GM12891 (cell line): ENCODE measurements at regions not wholly inside any gene's neighbourhood (a gene's known extent, or its start where the extent isn't known, plus 50 kb on each side); places are given as distances from the start of the nearest gene placed in this dataset.
"Not testable (repeated sequence)": the region's sequence is repeated elsewhere in the genome, so short reads cannot be mapped to it uniquely, and the experiment has no call there.

Experiments
- DNase-seq: peaks from one replicate; pipeline ENCODE4 v3.0.0; 2011; ENCODE audit warnings: low spot score; ENCODE audit not compliant: insufficient read length
- FAIRE-seq: peaks from 2 replicates; lab custom pipeline; 2011; peaks lifted over from hg19 to GRCh38; lab: Jason Lieb, UNC
- PAX5 ChIP-seq: IDR thresholded peaks from 2 replicates; pipeline ENCODE4 v1.6.1; 2011; ENCODE audit warnings: low read length, moderate library complexity, mild to moderate bottlenecking; ENCODE audit not compliant: insufficient read depth, severe bottlenecking
- POLR2A ChIP-seq: IDR thresholded peaks from 2 replicates; pipeline ENCODE4 v1.6.1; 2011; ENCODE audit warnings: low read depth, low read length, control low read depth
- POLR2AphosphoS5 ChIP-seq: IDR thresholded peaks from 2 replicates; pipeline ENCODE4 v1.6.1; 2011; ENCODE audit warnings: low read depth, low read length, control low read depth
- POU2F2 ChIP-seq: IDR thresholded peaks from 2 replicates; pipeline ENCODE4 v1.6.1; 2011; ENCODE audit warnings: low read depth, mild to moderate bottlenecking, control low read depth, low read length, moderate library complexity
- SPI1 ChIP-seq: IDR thresholded peaks from 2 replicates; pipeline ENCODE4 v1.6.1; 2011; ENCODE audit warnings: low read depth, low read length, control low read depth
- TAF1 ChIP-seq: IDR thresholded peaks from 2 replicates; pipeline ENCODE4 v1.6.1; 2011; ENCODE audit warnings: low read depth, low read length, control low read depth

DNA sequence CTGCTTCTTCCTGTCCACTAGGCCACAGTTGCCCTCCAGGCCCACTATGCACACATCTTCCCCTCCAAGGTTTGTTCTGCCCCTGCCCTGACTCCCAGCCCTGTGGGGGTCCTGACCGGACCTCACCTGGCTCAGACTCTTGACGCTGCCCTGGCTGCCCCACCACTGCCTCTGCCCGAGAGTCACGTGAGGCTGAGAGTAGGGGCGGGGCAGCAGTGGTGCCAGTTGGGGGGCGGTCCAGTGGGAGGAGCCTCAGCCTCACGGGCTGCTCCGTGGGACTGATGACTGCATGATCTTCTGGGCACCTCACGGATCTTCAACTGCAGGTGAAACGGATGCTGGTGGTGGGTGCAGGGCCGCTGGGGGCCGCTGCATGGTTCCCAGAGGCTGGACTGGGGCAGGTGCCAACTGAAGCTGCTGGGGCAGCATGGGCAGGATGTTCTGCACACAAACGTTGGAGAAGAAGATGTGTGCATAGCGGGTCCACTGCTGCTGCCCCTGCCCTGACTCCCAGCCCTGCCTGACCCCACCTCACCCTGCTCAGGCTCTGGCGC is 77.6 kb downstream of the HHIPL2 start:
- DNase-seq, FAIRE-seq: not testable (repeated sequence)

DNA sequence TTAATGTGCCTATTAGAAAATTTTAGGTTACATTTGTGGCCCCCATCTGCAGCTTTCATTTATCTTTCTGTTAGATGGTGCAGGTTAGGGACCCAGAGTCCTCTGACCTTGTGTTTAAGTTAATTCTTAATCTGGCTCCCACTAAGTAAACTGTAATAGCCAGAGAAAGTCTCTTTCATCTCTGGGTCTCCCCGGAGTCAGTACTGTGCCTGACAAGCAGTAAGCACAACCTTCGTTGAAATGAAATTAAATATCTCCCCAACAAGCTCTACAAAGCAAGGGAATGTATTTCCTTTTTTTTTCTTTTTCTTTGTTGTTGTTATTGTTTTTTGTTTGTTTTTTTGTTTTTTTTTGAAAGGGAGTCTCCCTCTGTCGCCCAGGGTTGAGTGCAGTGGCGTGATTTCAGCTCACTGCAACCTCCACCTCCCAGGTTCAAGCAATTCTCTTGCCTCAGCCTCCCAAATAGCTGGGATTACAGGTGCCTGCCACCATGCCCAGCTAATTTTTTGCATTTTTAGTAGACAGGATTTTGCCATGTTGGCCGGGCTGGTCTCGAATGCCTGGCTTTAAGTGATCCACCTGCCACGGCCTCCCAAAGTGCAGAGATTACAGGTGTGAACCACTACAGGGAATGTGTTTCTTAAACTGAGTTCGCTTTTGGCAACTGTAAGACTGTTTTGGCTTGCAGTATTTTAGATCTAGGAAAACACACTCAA is 81.6 kb downstream of the HHIPL2 start:
- no peak for FAIRE-seq
- DNase-seq, result no peak
- TF ChIP-seq TAF1 (no peak), POLR2AphosphoS5 (no peak), POLR2A (no peak), SPI1 (no peak), PAX5 (no peak), POU2F2 (no peak)

DNA sequence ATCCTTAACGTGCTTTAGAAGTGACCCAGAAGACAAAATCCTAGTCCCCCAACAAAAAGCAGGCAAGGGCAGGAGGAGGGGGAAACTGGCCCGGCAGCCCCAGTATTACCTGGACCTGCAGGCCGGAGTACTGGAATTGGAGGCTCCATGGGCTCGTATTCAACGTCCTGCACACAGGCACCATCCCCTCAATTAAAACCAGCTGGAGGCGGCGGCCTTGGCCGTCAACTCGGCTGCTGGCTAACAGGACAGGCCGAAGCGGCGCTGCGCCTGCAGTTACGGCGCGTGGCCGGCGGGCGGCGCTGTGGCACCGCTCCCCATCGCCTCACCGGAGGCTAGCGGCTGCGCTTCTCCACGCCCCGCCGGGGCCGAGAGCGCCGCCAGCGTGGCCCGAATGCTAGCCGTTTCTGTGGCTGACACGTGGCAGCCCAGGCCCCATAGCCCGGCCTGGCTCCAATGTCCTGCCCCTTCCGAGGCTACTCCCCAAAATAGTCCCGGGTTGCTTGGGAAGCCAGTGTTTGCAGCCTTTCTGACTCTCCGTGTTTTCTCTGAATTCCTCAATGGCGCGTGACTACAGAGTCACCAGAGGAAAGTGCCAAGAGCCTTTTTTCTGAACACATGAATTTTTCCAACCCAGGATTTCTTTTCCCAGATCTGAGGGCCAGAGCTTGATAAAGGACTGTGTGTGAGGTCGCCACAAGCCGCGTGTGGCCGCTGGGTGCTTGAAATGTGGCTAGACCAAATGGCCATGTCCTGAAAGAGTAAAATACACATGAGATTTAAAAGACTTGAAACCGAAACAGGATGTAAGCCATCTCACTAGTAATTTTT is 82.5 kb downstream of the HHIPL2 start:
- peak; percentile 96 for FAIRE-seq
- DNase-seq, result peak; percentile 85
- TF ChIP-seq POLR2AphosphoS5 (no peak), SPI1 (no peak), PAX5 (no peak), POLR2A (no peak), TAF1 (no peak), POU2F2 (no peak)

DNA sequence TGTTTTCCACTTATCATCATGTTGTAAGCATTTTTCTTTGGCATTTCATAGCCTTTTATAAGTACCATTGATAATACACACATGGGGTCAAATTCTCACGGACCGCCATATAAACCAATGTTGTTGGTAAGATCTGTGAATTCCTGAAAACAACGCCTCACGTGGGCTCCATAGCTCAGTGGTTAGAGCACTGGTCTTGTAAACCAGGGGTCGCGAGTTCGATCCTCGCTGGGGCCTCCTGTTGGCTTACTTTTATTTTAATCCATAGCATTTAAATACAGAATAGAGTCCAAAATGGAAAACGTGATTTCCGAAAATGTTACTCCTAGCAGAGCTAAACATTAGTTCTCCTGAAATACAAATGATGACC is 83.1 kb downstream of the HHIPL2 start:
- TF ChIP-seq POU2F2, result 0 out of 2 replicates have a peak, but pooled peaks have one; percentile 30
- no peak for TF ChIP-seq TAF1
- DNase-seq, result no peak
- no peak for FAIRE-seq

DNA sequence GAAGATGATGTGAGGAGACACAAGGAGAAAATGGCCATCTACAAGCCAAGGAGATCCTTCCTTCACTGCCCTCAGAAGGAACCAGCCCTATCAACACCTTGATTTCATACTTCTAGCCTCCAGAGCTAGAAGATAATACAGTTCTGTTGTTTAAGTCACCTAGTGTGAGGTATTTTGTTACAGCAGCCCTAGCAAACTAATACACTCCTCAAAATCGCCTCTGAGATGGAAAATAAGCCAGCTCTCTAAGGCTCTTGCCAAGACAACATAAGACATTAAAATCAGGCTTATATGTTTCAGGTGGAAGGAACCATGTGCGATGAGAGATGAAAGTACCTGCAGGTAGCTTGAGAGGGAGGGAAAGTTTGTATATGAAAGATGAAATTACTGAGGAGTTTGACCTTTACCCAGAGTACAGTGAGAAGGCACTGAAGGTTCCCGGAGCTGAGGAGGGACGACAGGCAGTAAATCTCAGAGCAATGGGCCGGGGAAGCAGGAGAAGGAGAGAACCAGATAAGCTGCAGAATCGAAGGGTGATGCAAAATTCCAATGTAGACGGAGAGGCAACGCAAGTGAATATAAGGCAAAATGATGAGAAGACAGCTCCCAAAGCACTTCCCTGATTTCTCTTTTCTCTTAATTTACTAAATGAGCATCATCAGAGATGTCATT is 84.7 kb downstream of the HHIPL2 start:
- DNase-seq, result no peak
- TF ChIP-seq PAX5, result no peak
- no peak for FAIRE-seq

DNA sequence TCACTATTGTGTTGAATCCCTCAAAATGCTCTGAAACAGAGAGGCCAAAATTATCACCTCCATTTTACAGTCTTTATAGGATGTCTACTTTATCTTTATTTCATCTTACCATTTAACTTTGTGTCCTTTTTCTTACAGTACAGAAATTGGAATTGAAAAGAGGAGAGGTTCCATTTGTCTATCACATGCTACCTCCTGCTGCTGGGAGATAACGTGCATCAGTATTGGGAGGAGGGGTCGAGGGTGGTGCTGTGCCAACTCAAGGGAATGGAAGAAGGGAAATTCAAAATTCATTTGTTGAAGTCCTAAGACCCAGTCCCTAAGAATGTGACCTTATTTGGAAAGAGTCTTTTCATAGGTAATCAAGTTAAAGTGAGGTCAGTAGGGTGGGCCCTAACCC is 85.3 kb downstream of the HHIPL2 start:
- DNase-seq (no peak), FAIRE-seq (no peak)
- TF ChIP-seq POLR2A (no peak), TAF1 (no peak)

DNA sequence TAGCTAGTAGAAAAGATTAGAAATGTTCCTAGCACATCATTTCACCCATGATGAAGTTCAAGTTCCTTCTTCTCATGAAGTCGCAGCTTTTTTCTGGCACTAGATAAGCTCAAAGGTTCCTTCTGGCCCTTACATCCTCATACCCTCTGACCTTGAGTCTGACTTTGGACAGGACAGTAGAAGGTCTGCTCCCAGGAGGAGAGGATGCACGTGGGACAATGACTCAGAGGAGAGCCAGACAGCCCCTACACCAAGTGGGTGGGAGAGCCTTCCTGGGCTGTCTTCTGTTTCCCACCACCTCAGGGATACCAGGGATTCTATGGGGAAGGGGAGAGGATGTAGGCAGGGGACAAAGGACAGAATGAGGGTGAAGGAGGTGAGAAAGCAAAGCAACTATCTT is 86.0 kb downstream of the HHIPL2 start:
- FAIRE-seq (no peak), DNase-seq (no peak)
- TF ChIP-seq SPI1 (no peak), POLR2AphosphoS5 (no peak), TAF1 (no peak), POLR2A (no peak), POU2F2 (no peak), PAX5 (no peak)

DNA sequence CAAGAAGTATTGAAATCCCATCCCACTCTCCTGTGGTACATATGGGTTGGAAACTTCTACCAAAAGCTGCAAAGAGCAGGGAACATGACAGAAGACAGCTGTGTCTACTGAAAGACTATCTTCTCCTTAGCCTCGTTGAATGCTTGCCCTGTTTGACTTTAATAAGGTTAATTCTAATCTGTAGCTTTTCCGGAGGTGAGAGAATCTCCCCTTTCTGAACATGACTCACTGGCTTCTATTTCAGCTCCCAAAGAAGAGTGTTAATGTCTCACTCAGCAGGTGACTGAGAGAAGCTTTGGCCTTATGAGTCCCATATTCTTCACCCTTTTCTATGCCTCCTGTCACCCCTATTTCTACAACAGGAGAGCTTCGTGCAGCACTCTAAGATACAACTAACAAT is 88.3 kb downstream of the HHIPL2 start:
- FAIRE-seq (no peak), DNase-seq (no peak)
- no peak for TF ChIP-seq POLR2A
- TF ChIP-seq SPI1, result no peak
- no peak for TF ChIP-seq PAX5
- TF ChIP-seq POU2F2, result no peak
- no peak for TF ChIP-seq TAF1
- TF ChIP-seq POLR2AphosphoS5, result no peak

DNA sequence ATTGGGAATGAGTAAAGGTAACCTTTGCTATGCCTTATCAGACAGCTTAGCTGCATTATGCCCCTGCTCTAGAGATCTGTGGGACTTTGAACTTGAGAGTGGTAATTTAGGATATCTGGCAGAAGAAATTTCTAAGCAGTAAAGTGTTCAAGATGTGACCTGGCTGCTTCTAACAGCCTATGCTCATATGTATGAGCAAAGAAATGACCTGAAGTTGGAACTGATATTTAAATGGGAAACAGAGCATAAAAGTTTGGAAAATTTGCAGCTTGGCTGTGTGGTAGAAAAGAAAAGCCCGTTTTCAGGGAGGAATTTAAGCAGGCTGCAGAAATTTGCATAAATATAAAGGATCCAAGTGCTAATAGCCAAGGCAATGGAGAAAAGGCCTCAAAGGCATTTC is 90.4 kb downstream of the HHIPL2 start:
- DNase-seq (no peak), FAIRE-seq (no peak)
- no peak for TF ChIP-seq POLR2AphosphoS5
- no peak for TF ChIP-seq TAF1
- TF ChIP-seq SPI1, result no peak
- no peak for TF ChIP-seq POLR2A
- no peak for TF ChIP-seq PAX5

DNA sequence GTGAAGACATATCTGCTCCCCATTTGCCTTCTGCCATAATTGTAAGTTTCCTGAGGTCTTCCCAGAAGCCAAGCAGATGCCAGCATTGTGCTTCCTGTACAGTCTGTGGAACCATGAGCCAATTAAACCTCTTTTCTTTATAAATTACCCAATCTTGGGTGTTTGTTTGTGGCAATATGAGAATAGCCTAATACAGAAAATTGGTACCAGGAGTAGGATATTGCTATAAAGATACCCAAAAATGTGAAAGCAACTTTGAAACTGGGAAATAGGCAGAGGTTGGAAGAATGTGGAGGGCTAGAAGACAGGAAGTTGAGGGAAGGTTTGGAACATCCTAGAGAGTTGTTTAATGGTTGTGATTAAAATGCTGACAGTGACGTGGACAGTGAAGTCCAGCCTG is 90.8 kb downstream of the HHIPL2 start:
- FAIRE-seq, result no peak
- TF ChIP-seq POLR2AphosphoS5 (no peak), POU2F2 (no peak), PAX5 (no peak), SPI1 (no peak)
- DNase-seq, result no peak
